ENCODE measurements at regions not wholly inside any gene's neighbourhood (a gene's known extent, or its start where the extent isn't known, plus 50 kb on each side); places are given as distances from the start of the nearest gene placed in this dataset.

- no peak for TF ChIP-seq SOX13 (IDR thresholded peaks at IDR 0.05)
- TF ChIP-seq SOX13 (CRISPR knock-in tag; conservative IDR thresholded peaks at IDR 0.05 in 1 of 2, IDR thresholded peaks at IDR 0.05 in 1 of 2) = no peak
- no peak for TF ChIP-seq ZNF138 (CRISPR knock-in tag; IDR thresholded peaks at IDR 0.05; ENCODE audit: low read depth)
- TF ChIP-seq HNRNPL (IDR thresholded peaks at IDR 0.05; ENCODE audit: low read depth, low read length) = 0 out of 2 replicates have a peak, but pooled peaks have one; percentile 25
- peak; percentile 70 for TF ChIP-seq PRPF4 (IDR thresholded peaks at IDR 0.05; ENCODE audit: low read depth, low read length, poor library complexity, severe bottlenecking)
- no peak for TF ChIP-seq MTF1 (CRISPR knock-in tag; IDR thresholded peaks at IDR 0.05)
- 0 out of 2 replicates have a peak, but pooled peaks have one; percentile 3 for TF ChIP-seq ZNF746 (CRISPR knock-in tag; IDR thresholded peaks at IDR 0.05)
- 0 out of 2 replicates have a peak, but pooled peaks have one; percentile 13 for TF ChIP-seq AHDC1 (CRISPR knock-in tag; IDR thresholded peaks at IDR 0.05; ENCODE audit: borderline replicate concordance)
- TF ChIP-seq ZNF256 (CRISPR knock-in tag; conservative IDR thresholded peaks at IDR 0.05) = no peak
- 0 out of 2 replicates have a peak, but pooled peaks have one; percentile 15 for TF ChIP-seq RFXAP (CRISPR knock-in tag; IDR thresholded peaks at IDR 0.05; ENCODE audit: borderline replicate concordance)
- peak; percentile 50; the same call in 1 of the 2 replicates for TF ChIP-seq ZNF607 (CRISPR knock-in tag; IDR thresholded peaks at IDR 0.05; ENCODE audit: borderline replicate concordance)
- 0 out of 2 replicates have a peak, but pooled peaks have one; percentile 4 for TF ChIP-seq PITX1 (CRISPR knock-in tag; IDR thresholded peaks at IDR 0.05)
- TF ChIP-seq ZNF512B (CRISPR knock-in tag; IDR thresholded peaks at IDR 0.05; ENCODE audit: borderline replicate concordance) = 0 out of 2 replicates have a peak, but pooled peaks have one; percentile 45
- TF ChIP-seq SIN3B (IDR thresholded peaks at IDR 0.05; ENCODE audit: low read length) = no peak
- no peak for TF ChIP-seq ZNF230 (CRISPR knock-in tag; IDR thresholded peaks at IDR 0.05)
- TF ChIP-seq E2F5 (CRISPR knock-in tag; conservative IDR thresholded peaks at IDR 0.05) = no peak
- no peak for TF ChIP-seq ZNF747 (CRISPR knock-in tag; IDR thresholded peaks at IDR 0.05; ENCODE audit: borderline replicate concordance)
- peak; percentile 12; the same call in 1 of the 2 replicates for TF ChIP-seq ZMYM3 (CRISPR knock-in tag; IDR thresholded peaks at IDR 0.05)
- 0 out of 2 replicates have a peak, but pooled peaks have one; percentile 5 for TF ChIP-seq ZNF232 (CRISPR knock-in tag; IDR thresholded peaks at IDR 0.05; ENCODE audit: borderline replicate concordance)
- no peak for TF ChIP-seq GATAD1 (CRISPR knock-in tag; IDR thresholded peaks at IDR 0.05)
- TF ChIP-seq ZMYM4 (CRISPR knock-in tag; IDR thresholded peaks at IDR 0.05) = peak; percentile 51
Observed at GRCh38 chr11:13140873-13141655, 131.9 kb downstream of the RASSF10 start (continued).

Data from HepG2 (cell line).